IMR-90 (cell line): ENCODE measurements at regions not wholly inside any gene's neighbourhood (a gene's known extent, or its start where the extent isn't known, plus 50 kb on each side); places are given as distances from the start of the nearest gene placed in this dataset.

Source experiments
- ATAC-seq: fragments of 200-7000 bp; cut with Tn5 transposase; 2 replicates; pipeline ENCODE4 v1.9.1; 2020; ENCODE audit warnings: low read depth, mild to moderate bottlenecking, moderate library complexity
- BruUV-seq: library from RNA; stranded (reverse); fragments of 400-500 nt; replicated peaks from 2 replicates; lab custom pipeline; 2021; lab: Mats Ljungman, UMichigan
- CTCF ChIA-PET: fragments of 300-600 bp; formaldehyde crosslinking; extraction: SDS; loops from one replicate; lab custom pipeline; 2021; ENCODE audit warnings: antibody characterized with exemption; lab: Yijun Ruan, JAX
- POLR2A ChIA-PET: fragments of 300-600 bp; sonication (Branson Sonifier 250); formaldehyde crosslinking; loops from one replicate; lab custom pipeline; 2022; ENCODE audit warnings: antibody characterized with exemption; ENCODE audit not compliant: unreplicated experiment; lab: Charles Lee
- DNase-seq: peaks from one replicate; pipeline ENCODE4 v3.0.0; 2013
- H2AFZ ChIP-seq: replicated peaks from 2 replicates; pipeline ENCODE3; 2013; ENCODE audit warnings: low read length, mild to moderate bottlenecking; ENCODE audit not compliant: poor library complexity
- H2AK5ac ChIP-seq: 2 replicates; pipeline ENCODE4 v1.6.1; 2013; ENCODE audit warnings: low read depth, low read length, inconsistent platforms
- H2AK9ac ChIP-seq: replicated peaks from 2 replicates; pipeline ENCODE3; 2013; ENCODE audit warnings: mild to moderate bottlenecking, low read depth, low read length, moderate library complexity; ENCODE audit not compliant: poor library complexity
- H2BK120ac ChIP-seq: 2 replicates; pipeline ENCODE4 v1.6.1; 2013; ENCODE audit warnings: low read depth, low read length, inconsistent platforms
- H2BK15ac ChIP-seq: 3 replicates; pipeline ENCODE4 v1.6.1; 2013; ENCODE audit warnings: low read depth, low read length, inconsistent platforms
- H2BK20ac ChIP-seq: 2 replicates; pipeline ENCODE4 v1.6.1; 2013; ENCODE audit warnings: low read depth, mild to moderate bottlenecking, inconsistent platforms, low read length, moderate library complexity
- H2BK5ac ChIP-seq: 2 replicates; pipeline ENCODE4 v1.6.1; 2013; ENCODE audit warnings: mild to moderate bottlenecking, low read depth, low read length, inconsistent platforms; ENCODE audit not compliant: poor library complexity, severe bottlenecking
- H3K14ac ChIP-seq: replicated peaks from 2 replicates; pipeline ENCODE4 v1.6.1; 2013; ENCODE audit warnings: low read depth, low read length, inconsistent platforms
- H3K18ac ChIP-seq: 2 replicates; pipeline ENCODE4 v1.6.1; 2013; ENCODE audit warnings: low read depth, low read length, control low read depth
- H3K23ac ChIP-seq: 2 replicates; pipeline ENCODE4 v1.6.1; 2013; ENCODE audit warnings: low read depth, low read length, inconsistent platforms
- H3K27ac ChIP-seq: 2 replicates; pipeline ENCODE4 v1.5.1; 2013; ENCODE audit warnings: mild to moderate bottlenecking, control low read depth, low read length; ENCODE audit not compliant: insufficient read depth
- H3K27me3 ChIP-seq: 2 replicates; pipeline ENCODE4 v1.6.1; 2013; ENCODE audit warnings: low read length; ENCODE audit not compliant: control insufficient read depth, insufficient read depth
- H3K36me3 ChIP-seq: 2 replicates; pipeline ENCODE4 v1.6.1; 2013; ENCODE audit warnings: low read length, mixed read lengths; ENCODE audit not compliant: control insufficient read depth, insufficient read depth
- H3K4ac ChIP-seq: 2 replicates; pipeline ENCODE4 v1.6.1; 2013; ENCODE audit warnings: low read depth, low read length, inconsistent platforms
- H3K4me1 ChIP-seq: 2 replicates; pipeline ENCODE4 v1.6.1; 2013; ENCODE audit warnings: low read length, mixed read lengths; ENCODE audit not compliant: control insufficient read depth, insufficient read depth
- H3K4me2 ChIP-seq: 2 replicates; pipeline ENCODE4 v1.6.1; 2013; ENCODE audit warnings: low read depth, mild to moderate bottlenecking, control low read depth, low read length, moderate library complexity
- H3K4me3 ChIP-seq: 2 replicates; pipeline ENCODE4 v1.5.1; 2013; ENCODE audit warnings: low read depth, mild to moderate bottlenecking, control low read depth, low read length, moderate library complexity; ENCODE audit not compliant: insufficient read depth
- H3K56ac ChIP-seq: 2 replicates; pipeline ENCODE4 v1.6.1; 2013; ENCODE audit warnings: low read length, inconsistent platforms; ENCODE audit not compliant: insufficient read depth; ENCODE audit errors: extremely low read depth
- H3K79me1 ChIP-seq, 2 experiments: 2 replicates each; pipeline ENCODE4 v1.6.1; 2013; ENCODE audit warnings: low read length in 2 of 2, inconsistent platforms in 1 of 2, low read depth in 1 of 2
- H3K9ac ChIP-seq: 2 replicates; pipeline ENCODE4 v1.6.1; 2013; ENCODE audit warnings: low read depth, low read length, control low read depth
- H3K9me1 ChIP-seq: 2 replicates; pipeline ENCODE4 v1.6.1; 2013; ENCODE audit warnings: low read length, inconsistent platforms; ENCODE audit not compliant: insufficient read depth
- H3K9me3 ChIP-seq: 2 replicates; pipeline ENCODE4 v1.6.1; 2013; ENCODE audit warnings: low read length; ENCODE audit not compliant: control insufficient read depth, insufficient read depth
- H4K20me1 ChIP-seq: 2 replicates; pipeline ENCODE4 v1.6.1; 2013; ENCODE audit warnings: low read length, inconsistent platforms; ENCODE audit not compliant: insufficient read depth
- H4K5ac ChIP-seq: 2 replicates; pipeline ENCODE4 v1.6.1; 2013; ENCODE audit warnings: mild to moderate bottlenecking, low read depth, low read length, control low read depth
- H4K8ac ChIP-seq, 2 experiments: 2 replicates each; pipeline ENCODE4 v1.6.1; 2013; ENCODE audit warnings: low read depth in 2 of 2, low read length in 2 of 2, control low read depth in 1 of 2, inconsistent platforms in 1 of 2
- H4K91ac ChIP-seq: 2 replicates; pipeline ENCODE4 v1.6.1; 2013; ENCODE audit warnings: low read depth, low read length, inconsistent platforms; ENCODE audit not compliant: insufficient read depth
- CEBPB ChIP-seq: IDR thresholded peaks from 2 replicates; pipeline ENCODE4 v1.6.1; 2012; ENCODE audit warnings: low read depth, low read length, improper control_type of control experiment
- FOS ChIP-seq: fragments of 150-350 bp; IDR thresholded peaks from 2 replicates; pipeline ENCODE4 v1.6.1; 2016; ENCODE audit warnings: low read depth, low read length
- MAZ ChIP-seq: IDR thresholded peaks from 2 replicates; pipeline ENCODE4 v1.6.1; 2012; ENCODE audit warnings: low read depth, mild to moderate bottlenecking, low read length, improper control_type of control experiment, moderate library complexity, borderline replicate concordance
- NFE2L2 ChIP-seq: fragments of 150-350 bp; IDR thresholded peaks from 2 replicates; pipeline ENCODE4 v1.6.1; 2016; ENCODE audit warnings: low read depth, mild to moderate bottlenecking, low read length
- RCOR1 ChIP-seq: IDR thresholded peaks from 2 replicates; pipeline ENCODE4 v1.6.1; 2012; ENCODE audit warnings: mild to moderate bottlenecking, low read length, improper control_type of control experiment; ENCODE audit not compliant: insufficient replicate concordance
- WGBS, 2 experiments: methylation state at CpG; one replicate each; pipeline versions ENCODE4 v1.1.5 to v1.1.7; 2013; ENCODE audit warnings: missing lambda C conversion rate in 2 of 2; ENCODE audit not compliant: insufficient read length in 1 of 2; ENCODE audit errors: extremely low coverage in 2 of 2; 5-methylcytosine and 5-hydroxymethylcytosine counted together
- dilution Hi-C: fragments of 300-500 bp; cut with HindIII; formaldehyde crosslinking; loops from one replicate; pipeline ENCODE4 v1.14.3; 2018; ENCODE audit warnings: low sequenced_read_pairs; ENCODE audit not compliant: unreplicated experiment
- in situ Hi-C: fragments of 300-500 bp; cut with MboI; formaldehyde crosslinking; loops from 3 replicates; pipeline ENCODE4 v1.14.3; 2019; ENCODE audit warnings: low sequenced_read_pairs, inconsistent platforms, mixed read lengths
- intact Hi-C: fragments of 100-400 bp; cut with micrococcal nuclease; formaldehyde crosslinking; loops from 2 replicates; pipeline ENCODE4 v1.10.0; 2022
- TF ChIP-seq, protein P1 (sequence below): fragments of 150-350 bp; IDR thresholded peaks from 2 replicates; pipeline ENCODE4 v1.6.1; 2017; ENCODE audit warnings: mild to moderate bottlenecking, antibody characterized with exemption, low read length, low read depth
- TF ChIP-seq, protein P2 (sequence below): fragments of 150-350 bp; IDR thresholded peaks from 2 replicates; pipeline ENCODE4 v1.6.1; 2016; ENCODE audit warnings: low read depth, mild to moderate bottlenecking, low read length, moderate library complexity, borderline replicate concordance

DNA sequence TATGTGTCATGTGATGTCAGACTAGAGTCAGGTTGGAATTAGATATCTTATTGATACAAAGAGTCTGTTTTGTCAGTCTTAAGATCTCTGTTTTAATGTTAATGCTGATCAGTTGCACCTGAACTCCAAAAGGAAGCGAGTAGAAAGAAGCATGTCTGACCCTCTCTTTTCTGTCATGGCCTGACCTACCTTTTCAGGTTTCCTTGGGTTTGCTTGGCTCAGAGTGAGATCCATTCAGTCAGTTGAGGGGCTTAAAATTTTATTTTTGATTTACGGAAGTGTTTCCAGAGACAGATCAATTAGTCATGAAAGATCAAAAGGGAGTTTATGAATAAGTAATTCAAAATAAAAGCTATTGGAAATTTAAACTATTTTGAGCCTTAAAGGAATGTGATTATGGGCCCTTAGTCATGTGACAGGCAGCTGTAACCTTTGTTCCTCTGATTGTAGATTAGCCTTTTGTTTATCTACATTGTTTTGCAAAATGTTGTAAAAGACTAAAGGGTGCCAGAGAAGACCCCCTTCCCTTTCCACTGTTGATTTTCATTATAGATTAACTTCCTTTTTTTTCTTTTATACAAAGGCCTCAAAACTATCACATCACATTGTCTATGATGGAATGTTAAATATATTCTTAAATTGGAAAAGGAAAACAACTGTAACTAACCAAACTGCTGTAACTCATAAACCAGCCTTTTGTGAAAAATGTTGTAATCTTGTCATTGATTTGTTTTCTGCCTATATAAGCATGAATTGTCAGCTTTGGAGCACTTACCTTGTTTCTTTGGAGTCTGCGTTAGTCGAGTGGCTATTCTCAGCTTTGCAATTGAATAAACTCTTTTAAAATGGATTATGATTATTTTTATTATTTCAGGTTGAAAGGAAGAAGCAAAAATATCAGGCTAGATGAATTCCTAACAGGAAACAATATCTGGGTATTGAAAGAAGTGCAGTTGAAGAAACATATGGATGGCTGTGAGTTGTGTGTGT is 195.5 kb upstream of the MBL2 start:
- no peak overlapping the region for H2AFZ ChIP-seq
- H3K9ac ChIP-seq, result no peak overlapping the region
- H3K27me3 ChIP-seq, result no peaks in the 10 kb centered on the region
- no peak overlapping the region for H4K5ac ChIP-seq
- H2BK20ac ChIP-seq, result no peak overlapping the region
- no peak overlapping the region for H3K4me3 ChIP-seq
- POLR2A ChIA-PET, result no interaction called here
- no peaks in the 10 kb centered on the region for H3K9me3 ChIP-seq
- dilution Hi-C loops, result no loop called here
- no peak overlapping the region for H3K4me2 ChIP-seq
- H2BK120ac ChIP-seq, result no peak overlapping the region
- H3K27ac ChIP-seq, result no peak overlapping the region
- no peak overlapping the region for H2BK5ac ChIP-seq
- no peak overlapping the region for H3K14ac ChIP-seq
- intact Hi-C loops, result no loop called here
- H2AK5ac ChIP-seq, result no peak overlapping the region
- no peak overlapping the region for H2BK15ac ChIP-seq
- in situ Hi-C loops, result no loop called here
- ATAC-seq (no peak), DNase-seq (no peak)
- no peak overlapping the region for H3K56ac ChIP-seq
- BruUV-seq, result no TSS peak
- no peak overlapping the region for H3K4ac ChIP-seq
- H4K91ac ChIP-seq, result no peak overlapping the region
- no peaks in the 10 kb centered on the region for H3K4me1 ChIP-seq
- no peak overlapping the region for H4K8ac ChIP-seq
- H3K9me1 ChIP-seq, result no peaks in the 10 kb centered on the region
- no peak for TF ChIP-seq NFE2L2
- TF ChIP-seq, protein P1, sequence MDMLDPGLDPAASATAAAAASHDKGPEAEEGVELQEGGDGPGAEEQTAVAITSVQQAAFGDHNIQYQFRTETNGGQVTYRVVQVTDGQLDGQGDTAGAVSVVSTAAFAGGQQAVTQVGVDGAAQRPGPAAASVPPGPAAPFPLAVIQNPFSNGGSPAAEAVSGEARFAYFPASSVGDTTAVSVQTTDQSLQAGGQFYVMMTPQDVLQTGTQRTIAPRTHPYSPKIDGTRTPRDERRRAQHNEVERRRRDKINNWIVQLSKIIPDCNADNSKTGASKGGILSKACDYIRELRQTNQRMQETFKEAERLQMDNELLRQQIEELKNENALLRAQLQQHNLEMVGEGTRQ, result no peak
- TF ChIP-seq CEBPB, result no peak
- TF ChIP-seq, protein P2, sequence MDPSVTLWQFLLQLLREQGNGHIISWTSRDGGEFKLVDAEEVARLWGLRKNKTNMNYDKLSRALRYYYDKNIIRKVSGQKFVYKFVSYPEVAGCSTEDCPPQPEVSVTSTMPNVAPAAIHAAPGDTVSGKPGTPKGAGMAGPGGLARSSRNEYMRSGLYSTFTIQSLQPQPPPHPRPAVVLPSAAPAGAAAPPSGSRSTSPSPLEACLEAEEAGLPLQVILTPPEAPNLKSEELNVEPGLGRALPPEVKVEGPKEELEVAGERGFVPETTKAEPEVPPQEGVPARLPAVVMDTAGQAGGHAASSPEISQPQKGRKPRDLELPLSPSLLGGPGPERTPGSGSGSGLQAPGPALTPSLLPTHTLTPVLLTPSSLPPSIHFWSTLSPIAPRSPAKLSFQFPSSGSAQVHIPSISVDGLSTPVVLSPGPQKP, result no peak
- no peak for TF ChIP-seq FOS
- TF ChIP-seq MAZ, result no peak
- no peak for TF ChIP-seq RCOR1
- no peaks in the 10 kb centered on the region for H3K79me1 ChIP-seq
- H3K36me3 ChIP-seq, result no peaks in the 10 kb centered on the region
- WGBS, 2 experiments, result 80% methylated on average over 2 of the region's 4 CpGs; no CpG with 5 or more reads in 1 of the 2 experiments
- H3K23ac ChIP-seq, result no peak overlapping the region
- no peak overlapping the region for H3K18ac ChIP-seq
- no peak overlapping the region for H2AK9ac ChIP-seq
- no peaks in the 10 kb centered on the region for H4K20me1 ChIP-seq
- CTCF ChIA-PET, result no interaction called here
